Transverse colon (tissue), 4 donors: ENCODE measurements at regions not wholly inside any gene's neighbourhood (a gene's known extent, or its start where the extent isn't known, plus 50 kb on each side); places are given as distances from the start of the nearest gene placed in this dataset.

Experiments used
- DNase-seq: peaks from one replicate; pipeline ENCODE4 v3.0.0-alpha.2; 2019
- H3K27ac ChIP-seq, 4 donors: fragments of 200-600 bp; sonication (generic); 2 replicates each; pipeline ENCODE4 v1.5.1; 2016 to 2018; ENCODE audit warnings: inconsistent platforms in 4 of 4
- H3K27me3 ChIP-seq: fragments of 200-600 bp; sonication (generic); 2 replicates; pipeline ENCODE4 v1.5.1; 2017; ENCODE audit warnings: inconsistent platforms
- H3K36me3 ChIP-seq, 4 donors: fragments of 200-600 bp; sonication (generic); 2 replicates each; pipeline ENCODE4 v1.5.1; 2017 to 2019; ENCODE audit warnings: inconsistent platforms in 4 of 4
- H3K4me1 ChIP-seq, 4 donors: fragments of 200-600 bp; sonication (generic); 2 replicates each; pipeline ENCODE4 v1.5.1; 2017 to 2020; ENCODE audit warnings: inconsistent platforms in 4 of 4
- H3K4me3 ChIP-seq, 4 donors: fragments of 200-600 bp; sonication (generic); 1 replicate in 1 of 4; 2 replicates in 3 of 4; pipeline versions ENCODE4 v1.5.1 to v1.6.1; 2017 to 2019; ENCODE audit warnings: inconsistent platforms in 4 of 4
- H3K9me3 ChIP-seq, 2 donors: fragments of 200-600 bp; sonication (generic); 2 replicates each; pipeline ENCODE4 v1.5.1; 2017 to 2019; ENCODE audit warnings: inconsistent platforms in 2 of 2
- CTCF ChIP-seq, 5 experiments: fragments of 200-600 bp in 3 of 5; fragments of 450-650 bp in 2 of 5; sonication (generic) in 3 of 5; IDR thresholded peaks; 1 replicate in 2 of 5; 2 replicates in 3 of 5; pipeline ENCODE4 v1.5.1; 2016 to 2017; ENCODE audit warnings: antibody characterized with exemption in 5 of 5, inconsistent platforms in 3 of 5, mild to moderate bottlenecking in 2 of 5, moderate library complexity in 1 of 5
- EP300 ChIP-seq: sonication (generic); formaldehyde crosslinking; IDR thresholded peaks from one replicate; pipeline ENCODE4 v1.6.1; 2017; ENCODE audit warnings: antibody characterized with exemption, low read depth
- POLR2A ChIP-seq: fragments of 450-650 bp; IDR thresholded peaks from one replicate; pipeline ENCODE4 v1.6.1; 2016; ENCODE audit warnings: antibody characterized with exemption, mild to moderate bottlenecking, moderate library complexity
- POLR2AphosphoS5 ChIP-seq, 3 donors: sonication (generic); formaldehyde crosslinking; IDR thresholded peaks; one replicate each; pipeline ENCODE4 v1.6.1; 2016; ENCODE audit warnings: antibody characterized with exemption in 3 of 3
- WGBS, 2 donors: methylation state at CpG; one replicate each; pipeline ENCODE4 v1.1.5; 2018; ENCODE audit warnings: low coverage in 1 of 2; 5-methylcytosine and 5-hydroxymethylcytosine counted together
- in situ Hi-C, 4 donors: fragments of 200-750 bp; cut with MboI; loops; one replicate each; pipeline versions ENCODE4 v1.15.0 to v1.15.1; 2017; ENCODE audit warnings: low sequenced_read_pairs in 3 of 4, low pct_ligation_motif_present in 1 of 4, low pct_unique_long_range_greater_than_20kb in 1 of 4
- intact Hi-C: fragments of 100-400 bp; cut with DNase I; formaldehyde crosslinking; loops from one replicate; pipeline ENCODE4 v1.15.1; 2023; ENCODE audit warnings: low total_unique reads

DNA sequence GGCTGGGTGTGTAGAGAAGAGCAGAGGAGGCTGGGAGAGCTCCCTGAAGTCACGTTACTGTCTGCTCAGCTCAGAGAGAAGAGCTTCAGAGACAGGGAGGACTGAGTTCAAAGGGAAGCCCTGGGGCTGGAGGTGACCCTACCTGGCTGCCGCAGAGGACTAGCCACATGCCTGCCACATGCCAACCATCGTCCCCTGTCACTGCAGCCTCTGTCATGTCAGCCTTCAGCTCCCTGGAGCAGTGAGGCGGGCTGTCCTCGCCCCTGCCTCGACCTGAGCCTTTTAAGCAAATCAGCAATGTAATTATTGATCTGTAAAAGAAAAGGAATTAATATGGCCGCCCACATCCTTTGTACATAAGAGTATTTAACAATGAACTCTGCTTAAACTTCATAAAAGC is 89.3 kb upstream of the RET start:
- H3K4me1 ChIP-seq, result no peaks in the 10 kb centered on the region
- no peak for DNase-seq
- no peaks in the 10 kb centered on the region for H3K9me3 ChIP-seq
- TF ChIP-seq CTCF (IDR thresholded peaks at IDR 0.05) (no peak), EP300 (no peak), POLR2AphosphoS5 (IDR thresholded peaks at IDR 0.05) (no peak), POLR2A (no peak)
- no peak overlapping the region for H3K4me3 ChIP-seq
- in situ Hi-C loops (no loop called here), intact Hi-C loops (no loop called here)
- WGBS, 2 donors, result 40 to 87% methylated on average over 1 to 7 of the region's 7 CpGs
- no peaks in the 10 kb centered on the region for H3K36me3 ChIP-seq
- H3K27me3 ChIP-seq, result no peaks in the 10 kb centered on the region
- no peak overlapping the region for H3K27ac ChIP-seq

- intact Hi-C loops, result no loop called here
- in situ Hi-C loops, result no loop called here
- Histone ChIP-seq H3K36me3 (no peaks in the 10 kb centered on the region), H3K27me3 (no peaks in the 10 kb centered on the region), H3K9me3 (no peaks in the 10 kb centered on the region), H3K4me1 (no peaks in the 10 kb centered on the region), H3K27ac (no peak overlapping the region), H3K4me3 (no peak overlapping the region)
- TF ChIP-seq POLR2AphosphoS5 (IDR thresholded peaks at IDR 0.05) (no peak), EP300 (no peak), CTCF (IDR thresholded peaks at IDR 0.05) (no peak), POLR2A (no peak)
- DNase-seq, result no peak
- WGBS, 2 donors, result 89 to 94% methylated on average over 3 to 7 of the region's 7 CpGs
Measured at GRCh38 chr10:42988069-42988468, 88.8 kb upstream of the RET start.

GRCh38 chr10:42988517-42989395 is 88.1 kb upstream of the RET start:
- Histone ChIP-seq H3K4me1 (no peaks in the 10 kb centered on the region), H3K27me3 (no peaks in the 10 kb centered on the region), H3K9me3 (no peaks in the 10 kb centered on the region), H3K36me3 (no peaks in the 10 kb centered on the region), H3K27ac (no peak overlapping the region), H3K4me3 (no peak overlapping the region)
- WGBS, 2 donors, result 27 to 75% methylated on average over 4 to 11 of the region's 11 CpGs
- in situ Hi-C loops, result no loop called here
- intact Hi-C loops, result no loop called here
- no peak for DNase-seq
- TF ChIP-seq EP300, result no peak
- no peak for TF ChIP-seq CTCF (IDR thresholded peaks at IDR 0.05)
- no peak for TF ChIP-seq POLR2A
- no peak for TF ChIP-seq POLR2AphosphoS5 (IDR thresholded peaks at IDR 0.05)

DNA sequence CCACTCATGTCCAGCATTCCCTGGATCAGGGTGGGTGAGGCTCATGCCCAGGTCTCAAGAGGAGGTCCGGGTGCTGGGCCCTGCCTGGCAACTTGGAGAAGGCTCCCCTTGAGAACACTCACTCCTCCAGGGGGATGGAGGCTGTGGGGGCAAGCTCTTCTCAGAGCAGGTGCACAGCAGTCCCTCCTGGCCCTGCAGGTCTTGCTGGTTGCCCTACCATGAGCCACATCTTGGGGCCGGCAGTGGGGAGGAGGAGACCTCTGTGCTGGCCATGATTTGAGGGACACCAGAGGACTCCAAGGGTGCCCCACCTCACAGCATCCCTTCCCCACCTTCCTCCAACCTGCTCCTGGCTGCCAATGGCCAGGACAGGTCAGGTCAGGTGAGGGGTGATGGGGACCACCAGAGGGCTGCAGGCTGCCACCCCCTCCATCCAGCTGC is 87.4 kb upstream of the RET start:
- no peaks in the 10 kb centered on the region for H3K27me3 ChIP-seq
- H3K4me1 ChIP-seq, result no peaks in the 10 kb centered on the region
- DNase-seq, result no peak
- intact Hi-C loops (no loop called here), in situ Hi-C loops (no loop called here)
- H3K27ac ChIP-seq, result no peak overlapping the region
- H3K9me3 ChIP-seq, result no peaks in the 10 kb centered on the region
- H3K36me3 ChIP-seq, result no peaks in the 10 kb centered on the region
- TF ChIP-seq EP300 (no peak), CTCF (IDR thresholded peaks at IDR 0.05) (no peak), POLR2AphosphoS5 (IDR thresholded peaks at IDR 0.05) (no peak), POLR2A (no peak)
- no peak overlapping the region for H3K4me3 ChIP-seq
- 83 to 100% methylated on average over 1 to 2 of the region's 2 CpGs for WGBS, 2 donors
